OCI-LY7 (cell line): ENCODE measurements at regions not wholly inside any gene's neighbourhood (a gene's known extent, or its start where the extent isn't known, plus 50 kb on each side); places are given as distances from the start of the nearest gene placed in this dataset.

Source experiments
- BruUV-seq: library from RNA; stranded (reverse); fragments of 400-500 nt; replicated peaks from 2 replicates; lab custom pipeline; 2021; lab: Mats Ljungman, UMichigan
- CTCF ChIA-PET: fragments of 300-600 bp; sonication (Branson Sonifier 250); formaldehyde crosslinking; loops from one replicate; lab custom pipeline; 2022; ENCODE audit warnings: antibody characterized with exemption; ENCODE audit not compliant: unreplicated experiment; lab: Charles Lee
- POLR2A ChIA-PET: fragments of 300-600 bp; sonication (Branson Sonifier 250); formaldehyde crosslinking; loops from one replicate; lab custom pipeline; 2022; ENCODE audit warnings: antibody characterized with exemption; lab: Charles Lee
- DNase-seq: peaks from one replicate; pipeline ENCODE4 v3.0.0-alpha.2; 2015; ENCODE audit warnings: low spot score
- H2AFZ ChIP-seq: fragments of 200-600 bp; sonication (generic), shearing (Covaris generic); 2 replicates; pipeline ENCODE4 v1.6.1; 2014; ENCODE audit warnings: mild to moderate bottlenecking, antibody characterized with exemption, low read length, moderate library complexity
- H3K27ac ChIP-seq: fragments of 200-600 bp; sonication (generic); 2 replicates; pipeline ENCODE4 v1.5.1; 2014; ENCODE audit warnings: mixed run types, low read depth, mild to moderate bottlenecking, moderate library complexity, low read length, inconsistent platforms; ENCODE audit not compliant: poor library complexity, severe bottlenecking
- H3K36me3 ChIP-seq: fragments of 200-600 bp; sonication (generic); 2 replicates; pipeline ENCODE4 v1.6.1; 2014; ENCODE audit warnings: mild to moderate bottlenecking, antibody characterized with exemption, low read length, moderate library complexity, mixed read lengths; ENCODE audit not compliant: insufficient read depth
- H3K4me1 ChIP-seq: fragments of 200-600 bp; sonication (generic); 2 replicates; pipeline ENCODE4 v1.5.1; 2014; ENCODE audit warnings: mild to moderate bottlenecking, low read length; ENCODE audit not compliant: insufficient read depth, poor library complexity, severe bottlenecking
- H3K4me2 ChIP-seq: fragments of 200-600 bp; sonication (generic); 2 replicates; pipeline ENCODE4 v1.6.1; 2014; ENCODE audit warnings: mild to moderate bottlenecking, low read length
- H3K4me3 ChIP-seq: fragments of 200-600 bp; sonication (generic); 2 replicates; pipeline ENCODE4 v1.5.1; 2014; ENCODE audit warnings: mild to moderate bottlenecking, low read depth, low read length; ENCODE audit not compliant: poor library complexity, severe bottlenecking
- H3K79me2 ChIP-seq: fragments of 200-600 bp; sonication (generic); 2 replicates; pipeline ENCODE4 v1.6.1; 2016; ENCODE audit warnings: low read depth, mild to moderate bottlenecking, low read length, moderate library complexity, mixed read lengths; ENCODE audit not compliant: insufficient read depth
- H3K9me2 ChIP-seq: fragments of 200-600 bp; sonication (generic); 2 replicates; pipeline ENCODE4 v1.6.1; 2016; ENCODE audit warnings: mild to moderate bottlenecking, low read length, mixed read lengths; ENCODE audit not compliant: insufficient read depth
- H3K9me3 ChIP-seq: fragments of 200-600 bp; sonication (generic); 2 replicates; pipeline ENCODE4 v1.6.1; 2014; ENCODE audit warnings: mild to moderate bottlenecking, mixed run types, low read length, mixed read lengths
- H4K20me1 ChIP-seq: fragments of 200-600 bp; sonication (generic); 2 replicates; pipeline ENCODE4 v1.6.1; 2014; ENCODE audit warnings: mild to moderate bottlenecking, antibody characterized with exemption, low read length, moderate library complexity, mixed read lengths; ENCODE audit not compliant: insufficient read depth
- CTCF ChIP-seq: fragments of 200-600 bp; sonication (generic); conservative IDR thresholded peaks from 2 replicates; pipeline ENCODE4 v1.5.1; 2014; ENCODE audit warnings: mild to moderate bottlenecking, antibody characterized with exemption, low read length, moderate library complexity, mixed read lengths
- EZH2phosphoT487 ChIP-seq: fragments of 200-600 bp; sonication (generic); IDR thresholded peaks from 2 replicates; pipeline ENCODE4 v1.6.1; 2018; ENCODE audit warnings: low read depth, borderline replicate concordance, mild to moderate bottlenecking, mixed run types, antibody characterized with exemption, low read length, moderate library complexity, mixed read lengths
- intact Hi-C: fragments of 100-400 bp; cut with micrococcal nuclease; formaldehyde crosslinking; loops from one replicate; pipeline ENCODE4 v1.10.0; 2022; ENCODE audit not compliant: unreplicated experiment

- H4K20me1 ChIP-seq = no peaks in the 10 kb centered on the region
These were observed 66.8 kb upstream of the TMCC3 start for GRCh38 chr12:94717108-94717507.

GRCh38 chr12:94716339-94716738 lies 66.0 kb upstream of the TMCC3 start:
- ChIA-PET CTCF (interaction anchor here (0.5 kb wide), 1 partner anchor 47 kb away, joined by 3 read pairs; no protein-coding TSS in a partner anchor), POLR2A (no interaction called here)
- Histone ChIP-seq H3K9me3 (no peaks in the 10 kb centered on the region), H3K36me3 (no peaks in the 10 kb centered on the region), H4K20me1 (no peaks in the 10 kb centered on the region), H3K4me1 (peaks cover 27% of the 10 kb centered on the region), H3K4me2 (no peak overlapping the region), H2AFZ (no peak overlapping the region), H3K9me2 (no peaks in the 10 kb centered on the region), H3K79me2 (no peaks in the 10 kb centered on the region), H3K4me3 (no peak overlapping the region), H3K27ac (no peak overlapping the region)
- TF ChIP-seq EZH2phosphoT487 (no peak), CTCF (no peak)
- BruUV-seq = no TSS peak
- DNase-seq = no peak
- intact Hi-C loops = no loop called here

More at GRCh38 chr12:94717108-94717507, 66.8 kb upstream of the TMCC3 start:
- no peak overlapping the region for H3K27ac ChIP-seq
- CTCF ChIA-PET = no interaction called here
- no peak for DNase-seq
- no peak overlapping the region for H2AFZ ChIP-seq
- intact Hi-C loops = no loop called here
- TF ChIP-seq EZH2phosphoT487 (no peak), CTCF (no peak)
- no peak overlapping the region for H3K4me2 ChIP-seq
- no TSS peak for BruUV-seq
- no peak overlapping the region for H3K4me3 ChIP-seq
- no peaks in the 10 kb centered on the region for H3K36me3 ChIP-seq
- H3K9me3 ChIP-seq = no peaks in the 10 kb centered on the region
- H3K4me1 ChIP-seq = peaks cover 35% of the 10 kb centered on the region
- POLR2A ChIA-PET = interaction anchor here (0.8 kb wide), 1 partner anchor 9 kb away, joined by 3 read pairs; no protein-coding TSS in a partner anchor
- H3K9me2 ChIP-seq = no peaks in the 10 kb centered on the region
- no peaks in the 10 kb centered on the region for H3K79me2 ChIP-seq

GRCh38 chr12:94714378-94715114 lies 64.2 kb upstream of the TMCC3 start:
- no peaks in the 10 kb centered on the region for H3K36me3 ChIP-seq
- POLR2A ChIA-PET = interaction anchor here (1.1 to 2.7 kb wide), 5 partner anchors 8 to 156 kb away, joined by 3 to 11 read pairs (median 4); no protein-coding TSS in a partner anchor
- no peak for DNase-seq
- BruUV-seq = no TSS peak
- no peaks in the 10 kb centered on the region for H3K9me2 ChIP-seq
- CTCF ChIA-PET = no interaction called here
- no peaks in the 10 kb centered on the region for H3K9me3 ChIP-seq
- TF ChIP-seq CTCF = no peak
- TF ChIP-seq EZH2phosphoT487 = no peak
- H3K4me2 ChIP-seq = no peak overlapping the region
- no peak overlapping the region for H3K4me3 ChIP-seq
- H3K79me2 ChIP-seq = no peaks in the 10 kb centered on the region
- H2AFZ ChIP-seq = no peak overlapping the region
- intact Hi-C loops = no loop called here
- H4K20me1 ChIP-seq = no peaks in the 10 kb centered on the region
- peaks cover 12% of the 10 kb centered on the region for H3K4me1 ChIP-seq
- H3K27ac ChIP-seq = no peak overlapping the region
